ENCODE measurements at regions not wholly inside any gene's neighbourhood (a gene's known extent, or its start where the extent isn't known, plus 50 kb on each side); places are given as distances from the start of the nearest gene placed in this dataset.

GRCh38 chr12:116425256-116426193, 133.7 kb upstream of the MAP1LC3B2 start:
- H3K4me3 ChIP-seq (ENCODE audit: low read depth, low read length): no peak overlapping the region
- TF ChIP-seq CTCF (IDR thresholded peaks at IDR 0.05; ENCODE audit: borderline replicate concordance, insufficient read depth, low read depth, low read length): no peak

- no peak for TF ChIP-seq CTCF (IDR thresholded peaks at IDR 0.05; ENCODE audit: borderline replicate concordance, insufficient read depth, low read depth, low read length)
Measured at GRCh38 chr12:116426391-116427136, 132.6 kb upstream of the MAP1LC3B2 start.

GRCh38 chr12:116427200-116427930, 131.8 kb upstream of the MAP1LC3B2 start:
- no peak overlapping the region for H3K4me3 ChIP-seq (ENCODE audit: low read depth, low read length)
- no peak for TF ChIP-seq CTCF (IDR thresholded peaks at IDR 0.05; ENCODE audit: borderline replicate concordance, insufficient read depth, low read depth, low read length)

More at GRCh38 chr12:116426391-116427136, 132.6 kb upstream of the MAP1LC3B2 start:
- no peak overlapping the region for H3K4me3 ChIP-seq (ENCODE audit: low read depth, low read length)

GRCh38 chr12:116429826-116430360, 129.3 kb upstream of the MAP1LC3B2 start:
- no peak for TF ChIP-seq CTCF (IDR thresholded peaks at IDR 0.05; ENCODE audit: borderline replicate concordance, insufficient read depth, low read depth, low read length)
- no peak overlapping the region for H3K4me3 ChIP-seq (ENCODE audit: low read depth, low read length)

GRCh38 chr12:116430911-116431565, 128.1 kb upstream of the MAP1LC3B2 start:
- no peak for TF ChIP-seq CTCF (IDR thresholded peaks at IDR 0.05; ENCODE audit: borderline replicate concordance, insufficient read depth, low read depth, low read length)
- H3K4me3 ChIP-seq (ENCODE audit: low read depth, low read length): no peak overlapping the region

- H3K4me3 ChIP-seq (ENCODE audit: low read depth, low read length): no peak overlapping the region
- no peak for TF ChIP-seq CTCF (IDR thresholded peaks at IDR 0.05; ENCODE audit: borderline replicate concordance, insufficient read depth, low read depth, low read length)
Measured at GRCh38 chr12:116431677-116432300, 127.4 kb upstream of the MAP1LC3B2 start.

Data from GM12875 (cell line).